Activated naive CD4-positive, alpha-beta T cell treated with anti-CD3 and anti-CD28 coated beads, Interleukin-2, amount 50 U/mL, for 72 hours (primary cell): ENCODE measurements at regions not wholly inside any gene's neighbourhood (a gene's known extent, or its start where the extent isn't known, plus 50 kb on each side); places are given as distances from the start of the nearest gene placed in this dataset.
"Not testable (repeated sequence)": the region's sequence is repeated elsewhere in the genome, so short reads cannot be mapped to it uniquely, and the experiment has no call there.

Source experiments
- ATAC-seq, 2 donors: fragments of 150-1000 bp; cut with Tn5 transposase; 2 replicates each; pipeline ENCODE4 v1.10.0; 2021; ENCODE audit warnings: mild to moderate bottlenecking in 2 of 2, moderate library complexity in 2 of 2
- DNase-seq, 2 donors: peaks; one replicate each; pipeline ENCODE4 v3.0.0; 2021 to 2022; ENCODE audit warnings: low spot score in 2 of 2
- H3K27ac Mint-ChIP-seq, 2 donors: one replicate each; pipeline ENCODE4 v1.8.0; 2022; ENCODE audit warnings: mild to moderate bottlenecking in 2 of 2, mixed read lengths in 2 of 2
- H3K36me3 Mint-ChIP-seq, 2 donors: one replicate each; pipeline ENCODE4 v1.8.0; 2022; ENCODE audit warnings: mixed read lengths in 2 of 2
- H3K9me3 Mint-ChIP-seq, 2 donors: one replicate each; pipeline ENCODE4 v1.8.0; 2022; ENCODE audit warnings: mixed read lengths in 2 of 2

GRCh38 chr5:164998142-164998541, 1492.7 kb downstream of the MAT2B start:
- ATAC-seq (no peak), DNase-seq (no peak)
- Mint-ChIP-seq H3K36me3 (no peaks in the 10 kb centered on the region), H3K9me3 (peaks cover 13 to 21% of the 10 kb centered on the region in 2 donors), H3K27ac (no peak overlapping the region)

- Mint-ChIP-seq H3K9me3 (peaks cover 9 to 16% of the 10 kb centered on the region in 2 donors), H3K36me3 (no peaks in the 10 kb centered on the region), H3K27ac (no peak overlapping the region)
- DNase-seq (no peak), ATAC-seq (no peak)
Observed at GRCh38 chr5:164998590-164998989, 1493.2 kb downstream of the MAT2B start.

- Mint-ChIP-seq H3K27ac (no peak overlapping the region), H3K9me3 (peaks cover 4 to 17% of the 10 kb centered on the region in 2 donors), H3K36me3 (no peaks in the 10 kb centered on the region)
- ATAC-seq (no peak), DNase-seq (no peak)
Observed at GRCh38 chr5:165000479-165001190, 1495.2 kb downstream of the MAT2B start.

- DNase-seq (no peak), ATAC-seq (no peak)
- Mint-ChIP-seq H3K27ac (no peak overlapping the region), H3K36me3 (no peaks in the 10 kb centered on the region), H3K9me3 (peaks cover 0 to 11% of the 10 kb centered on the region in 2 donors)
Observed at GRCh38 chr5:165003283-165003682, 1497.9 kb downstream of the MAT2B start.

- ATAC-seq (no peak), DNase-seq (no peak)
- no peak overlapping the region for H3K27ac Mint-ChIP-seq
- H3K36me3 Mint-ChIP-seq: no peaks in the 10 kb centered on the region
- H3K9me3 Mint-ChIP-seq: peaks cover 0 to 7% of the 10 kb centered on the region in 2 donors
Observed at GRCh38 chr5:165004175-165004574, 1498.8 kb downstream of the MAT2B start.

DNA sequence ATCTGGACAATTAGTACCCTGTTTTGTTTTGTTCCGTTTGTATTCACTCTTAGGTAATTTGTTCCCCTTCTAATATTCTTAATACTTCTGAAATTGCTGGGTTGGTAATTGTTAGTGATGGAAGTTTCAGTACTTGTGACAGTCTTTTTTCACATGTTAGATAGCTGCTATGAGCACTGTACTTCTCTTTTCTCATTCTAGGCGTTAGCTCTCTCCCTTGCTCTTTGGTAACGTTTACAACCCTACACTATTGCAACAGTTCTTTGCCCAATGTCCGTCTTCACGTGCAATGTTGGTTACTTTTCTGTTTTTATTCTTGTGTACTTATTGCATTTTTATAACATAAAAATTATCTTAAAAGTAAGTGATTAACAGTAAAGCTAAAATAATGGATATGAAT, 1509.0 kb downstream of the MAT2B start:
- H3K27ac Mint-ChIP-seq: no peak overlapping the region
- H3K36me3 Mint-ChIP-seq: no peaks in the 10 kb centered on the region
- ATAC-seq: no peak
- no peak for DNase-seq
- H3K9me3 Mint-ChIP-seq: peaks cover 3 to 21% of the 10 kb centered on the region in 2 donors

DNA sequence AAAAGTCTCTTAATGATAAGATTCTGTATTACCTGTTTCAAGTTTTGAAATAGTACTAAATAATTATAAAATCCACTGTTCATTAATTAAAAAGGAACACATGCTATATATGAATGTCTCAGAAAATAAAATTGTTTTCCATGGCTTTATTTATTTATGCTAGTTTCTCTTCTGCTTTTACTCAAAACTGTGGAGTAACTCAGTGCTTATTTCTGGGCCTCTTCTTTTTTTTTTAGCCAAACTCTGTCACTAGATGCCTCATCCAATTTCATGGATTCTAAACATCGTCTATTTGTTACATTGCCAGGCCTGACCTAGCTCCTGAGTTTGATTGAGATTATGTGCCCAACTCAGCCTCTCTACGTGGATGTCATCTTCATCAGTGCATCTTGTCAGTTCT, 1509.7 kb downstream of the MAT2B start:
- no peak for ATAC-seq
- H3K27ac Mint-ChIP-seq: no peak overlapping the region
- no peaks in the 10 kb centered on the region for H3K36me3 Mint-ChIP-seq
- peaks cover 3 to 21% of the 10 kb centered on the region in 2 donors for H3K9me3 Mint-ChIP-seq
- DNase-seq: no peak

DNA sequence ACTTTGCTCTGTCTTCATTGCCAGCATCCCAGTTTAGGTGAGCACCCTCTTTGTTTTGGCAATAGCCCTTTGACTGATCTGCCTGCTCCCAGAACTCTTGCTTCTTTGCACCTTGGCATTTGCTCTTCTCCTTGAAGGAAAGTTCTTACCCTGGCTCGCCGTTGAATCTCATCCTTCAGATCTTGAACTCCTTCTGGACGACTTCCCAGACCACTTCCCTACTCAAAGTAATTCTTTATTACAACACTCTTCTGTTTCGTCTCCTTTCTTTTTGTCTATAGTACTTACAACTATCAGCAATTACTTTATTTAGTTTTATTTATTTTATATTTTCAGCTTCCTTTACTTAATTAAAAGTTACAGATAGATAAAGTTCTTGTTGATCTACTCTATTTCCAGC, 1510.1 kb downstream of the MAT2B start:
- peaks cover 7 to 22% of the 10 kb centered on the region in 2 donors for H3K9me3 Mint-ChIP-seq
- DNase-seq (no peak), ATAC-seq (no peak)
- H3K27ac Mint-ChIP-seq: no peak overlapping the region
- H3K36me3 Mint-ChIP-seq: no peaks in the 10 kb centered on the region

DNA sequence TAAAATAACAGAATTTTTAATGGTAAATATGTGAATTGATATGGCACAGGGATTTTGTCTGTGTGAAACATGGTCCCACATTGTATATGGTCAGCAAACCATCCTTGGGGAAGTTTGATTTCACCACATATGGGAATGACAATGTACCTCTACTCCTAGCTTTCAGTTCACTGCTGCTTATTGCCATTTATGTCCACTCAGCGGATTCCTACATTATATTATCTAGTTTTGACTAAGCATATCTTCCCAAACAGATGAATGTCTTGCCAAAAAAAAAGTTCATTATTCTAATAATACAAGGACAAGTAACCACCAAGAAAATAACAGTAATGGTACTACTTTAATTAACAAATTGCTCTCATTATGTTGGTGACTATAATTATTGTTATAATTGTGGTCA, 1521.6 kb downstream of the MAT2B start:
- H3K9me3 Mint-ChIP-seq: peaks cover 13 to 15% of the 10 kb centered on the region in 2 donors

DNA sequence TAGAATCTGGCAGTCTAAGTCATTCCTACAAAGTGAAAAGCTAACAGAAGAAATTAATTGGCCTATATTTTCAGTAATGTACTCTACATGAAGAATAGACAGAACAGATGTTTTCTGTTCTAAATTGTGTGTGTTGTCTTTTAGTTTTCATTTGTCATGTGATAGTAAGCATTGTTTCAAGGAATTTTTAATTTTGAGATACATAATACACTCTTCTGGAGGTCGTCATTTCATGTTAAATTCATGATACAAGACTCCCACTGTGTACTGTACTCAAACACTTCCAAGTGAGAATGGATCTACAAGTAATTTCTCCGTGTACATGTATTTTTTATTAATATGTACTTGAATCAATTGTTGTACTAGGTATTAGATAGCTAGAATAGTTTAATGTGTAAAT, 1522.9 kb downstream of the MAT2B start:
- Mint-ChIP-seq H3K36me3 (no peaks in the 10 kb centered on the region), H3K9me3 (peaks cover 12 to 13% of the 10 kb centered on the region in 2 donors), H3K27ac (no peak overlapping the region)
- DNase-seq (no peak), ATAC-seq (no peak)

More for the DNA sequence above, 1521.6 kb downstream of the MAT2B start:
- Mint-ChIP-seq H3K36me3 (no peaks in the 10 kb centered on the region), H3K27ac (no peak overlapping the region)
- DNase-seq: no peak
- ATAC-seq: no peak

GRCh38 chr5:165029099-165029870, 1523.9 kb downstream of the MAT2B start:
- no peak for DNase-seq
- Mint-ChIP-seq H3K27ac (no peak overlapping the region), H3K9me3 (peaks cover 6 to 9% of the 10 kb centered on the region in 2 donors), H3K36me3 (no peaks in the 10 kb centered on the region)
- ATAC-seq: no peak

DNA sequence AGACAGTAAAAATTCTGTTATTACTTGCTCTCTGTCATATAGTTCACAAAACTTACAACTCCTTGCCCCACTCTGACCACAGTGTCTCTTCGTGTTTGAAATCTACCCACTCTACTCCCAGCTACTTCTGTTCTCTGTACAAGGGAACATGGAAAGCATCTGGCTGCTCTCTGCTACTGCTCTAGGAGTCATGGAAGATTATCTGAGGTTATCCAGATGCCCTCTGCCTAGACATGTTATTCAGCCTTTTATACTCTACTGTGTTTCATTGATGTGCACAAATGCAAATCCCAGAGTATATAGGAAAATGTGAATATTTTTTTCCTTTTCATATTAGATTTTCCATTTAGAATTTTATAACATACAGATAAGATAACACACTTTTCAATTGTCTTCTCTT, 1525.6 kb downstream of the MAT2B start:
- ATAC-seq: no peak
- H3K9me3 Mint-ChIP-seq: peaks cover 5 to 9% of the 10 kb centered on the region in 2 donors

DNA sequence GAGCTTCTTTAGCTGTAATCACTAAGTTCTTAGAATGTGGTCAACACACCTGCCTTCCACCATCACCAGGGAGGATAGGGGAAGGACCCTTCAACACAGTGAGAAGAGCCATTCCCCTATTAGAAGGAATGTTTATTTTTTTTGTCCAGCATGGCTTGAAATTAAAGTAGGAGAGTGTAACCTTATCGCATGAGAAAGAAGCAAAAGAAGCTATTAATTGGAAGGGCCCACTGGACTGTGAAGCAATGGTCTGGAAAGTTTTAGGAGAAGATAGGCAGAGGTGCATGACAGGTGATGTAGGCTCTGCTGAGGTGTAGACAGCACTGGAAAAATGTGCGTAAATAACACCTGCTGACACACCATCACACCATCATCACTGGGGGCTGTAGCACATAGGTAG, 1526.0 kb downstream of the MAT2B start:
- Mint-ChIP-seq H3K9me3 (peaks cover 5 to 9% of the 10 kb centered on the region in 2 donors), H3K36me3 (no peaks in the 10 kb centered on the region), H3K27ac (no peak overlapping the region)
- ATAC-seq (no peak), DNase-seq (no peak)

More for the DNA sequence above, 1525.6 kb downstream of the MAT2B start:
- H3K36me3 Mint-ChIP-seq: no peaks in the 10 kb centered on the region
- no peak for DNase-seq
- H3K27ac Mint-ChIP-seq: no peak overlapping the region

- no peaks in the 10 kb centered on the region for H3K36me3 Mint-ChIP-seq
- DNase-seq: no peak
- no peak for ATAC-seq
Observed at GRCh38 chr5:165035520-165035919, 1530.1 kb downstream of the MAT2B start.

GRCh38 chr5:165039748-165040147, 1534.3 kb downstream of the MAT2B start:
- no peak overlapping the region for H3K27ac Mint-ChIP-seq
- DNase-seq (no peak), ATAC-seq (no peak)

More at GRCh38 chr5:165035520-165035919, 1530.1 kb downstream of the MAT2B start:
- Mint-ChIP-seq H3K9me3 (peaks cover 4 to 6% of the 10 kb centered on the region in 2 donors), H3K27ac (no peak overlapping the region)

DNA sequence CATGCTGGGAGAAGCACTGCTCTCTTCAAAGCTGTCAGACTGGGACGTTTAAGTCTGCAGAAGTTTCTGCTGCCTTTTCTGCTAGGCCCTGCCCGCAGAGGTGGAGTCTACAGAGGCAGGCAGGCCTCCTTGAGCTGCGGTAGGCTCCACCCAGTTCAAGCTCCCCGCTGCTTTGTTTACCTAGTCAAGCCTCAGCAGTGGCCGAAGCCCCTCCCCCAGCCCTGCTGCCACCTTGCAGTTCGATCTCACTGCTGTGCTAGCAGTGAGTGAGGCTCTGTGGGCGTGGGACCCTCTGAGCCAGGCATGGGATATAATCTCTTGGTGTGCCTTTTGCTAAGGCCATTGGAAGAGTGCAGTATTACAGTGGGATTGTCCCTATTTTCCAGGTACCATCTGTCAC, 1540.5 kb downstream of the MAT2B start:
- DNase-seq, ATAC-seq, H3K9me3 Mint-ChIP-seq, H3K36me3 Mint-ChIP-seq, H3K27ac Mint-ChIP-seq: not testable (repeated sequence)

More at GRCh38 chr5:165039748-165040147, 1534.3 kb downstream of the MAT2B start:
- peaks cover 0 to 6% of the 10 kb centered on the region in 2 donors for H3K9me3 Mint-ChIP-seq
- H3K36me3 Mint-ChIP-seq: no peaks in the 10 kb centered on the region

GRCh38 chr5:165055476-165055875, 1550.1 kb downstream of the MAT2B start:
- Mint-ChIP-seq H3K27ac (no peak overlapping the region), H3K36me3 (no peaks in the 10 kb centered on the region), H3K9me3 (peaks cover 5 to 12% of the 10 kb centered on the region in 2 donors)
- ATAC-seq (no peak), DNase-seq (no peak)
